Central memory CD8-positive, alpha-beta T cell (primary cell): ENCODE measurements at regions not wholly inside any gene's neighbourhood (a gene's known extent, or its start where the extent isn't known, plus 50 kb on each side); places are given as distances from the start of the nearest gene placed in this dataset.
A peak's percentile ranks its signal among the peaks of the same experiment; 100 is the strongest.

Source experiments
- ATAC-seq: fragments of 150-1000 bp; cut with Tn5 transposase; replicated peaks from 2 replicates; pipeline ENCODE4 v1.10.0; 2022; ENCODE audit warnings: mild to moderate bottlenecking, moderate FRiP score, moderate number of reproducible peaks; ENCODE audit not compliant: poor library complexity, severe bottlenecking; ENCODE audit errors: extremely low read depth
- DNase-seq, 2 donors: peaks; one replicate each; pipeline ENCODE4 v3.0.0; 2021; ENCODE audit warnings: low spot score in 2 of 2
- H3K27ac Mint-ChIP-seq: one replicate; pipeline ENCODE4 v1.8.0; 2022; ENCODE audit warnings: low read depth, mild to moderate bottlenecking, moderate library complexity, mixed read lengths
- H3K27me3 Mint-ChIP-seq: one replicate; pipeline ENCODE4 v1.8.0; 2022; ENCODE audit warnings: mixed read lengths
- H3K36me3 Mint-ChIP-seq: one replicate; pipeline ENCODE4 v1.8.0; 2022; ENCODE audit warnings: mild to moderate bottlenecking, moderate library complexity, mixed read lengths; ENCODE audit not compliant: insufficient read depth
- H3K4me1 Mint-ChIP-seq: one replicate; pipeline ENCODE4 v1.8.0; 2022; ENCODE audit warnings: mixed read lengths
- H3K4me3 Mint-ChIP-seq: one replicate; pipeline ENCODE4 v1.8.0; 2022; ENCODE audit warnings: mild to moderate bottlenecking, moderate library complexity, mixed read lengths
- H3K9me3 Mint-ChIP-seq: one replicate; pipeline ENCODE4 v1.8.0; 2022; ENCODE audit warnings: mixed read lengths

- Mint-ChIP-seq H3K36me3 (no peaks in the 10 kb centered on the region), H3K4me1 (peaks cover 5% of the 10 kb centered on the region), H3K4me3 (peak overlapping the region; percentile 80), H3K9me3 (no peaks in the 10 kb centered on the region), H3K27ac (no peak overlapping the region), H3K27me3 (no peaks in the 10 kb centered on the region)
- no peak for ATAC-seq
- no peak for DNase-seq
These were observed 58.1 kb upstream of the BCOR start for GRCh38 chrX:40155589-40156469.

- ATAC-seq (no peak), DNase-seq (no peak)
- H3K27ac Mint-ChIP-seq: peak overlapping the region; percentile 53
- H3K4me3 Mint-ChIP-seq: peak overlapping the region; percentile 80
- no peaks in the 10 kb centered on the region for H3K36me3 Mint-ChIP-seq
- H3K27me3 Mint-ChIP-seq: no peaks in the 10 kb centered on the region
- H3K4me1 Mint-ChIP-seq: peaks cover 5% of the 10 kb centered on the region
- H3K9me3 Mint-ChIP-seq: no peaks in the 10 kb centered on the region
These were observed 57.3 kb upstream of the BCOR start for GRCh38 chrX:40154853-40155588.

- Mint-ChIP-seq H3K4me1 (peaks cover 5% of the 10 kb centered on the region), H3K4me3 (peak overlapping the region; percentile 80), H3K27me3 (no peaks in the 10 kb centered on the region), H3K36me3 (no peaks in the 10 kb centered on the region), H3K9me3 (no peaks in the 10 kb centered on the region), H3K27ac (peak overlapping the region; percentile 53)
- no peak for DNase-seq
- no peak for ATAC-seq
These were observed 56.6 kb upstream of the BCOR start for GRCh38 chrX:40154250-40154852.

DNA sequence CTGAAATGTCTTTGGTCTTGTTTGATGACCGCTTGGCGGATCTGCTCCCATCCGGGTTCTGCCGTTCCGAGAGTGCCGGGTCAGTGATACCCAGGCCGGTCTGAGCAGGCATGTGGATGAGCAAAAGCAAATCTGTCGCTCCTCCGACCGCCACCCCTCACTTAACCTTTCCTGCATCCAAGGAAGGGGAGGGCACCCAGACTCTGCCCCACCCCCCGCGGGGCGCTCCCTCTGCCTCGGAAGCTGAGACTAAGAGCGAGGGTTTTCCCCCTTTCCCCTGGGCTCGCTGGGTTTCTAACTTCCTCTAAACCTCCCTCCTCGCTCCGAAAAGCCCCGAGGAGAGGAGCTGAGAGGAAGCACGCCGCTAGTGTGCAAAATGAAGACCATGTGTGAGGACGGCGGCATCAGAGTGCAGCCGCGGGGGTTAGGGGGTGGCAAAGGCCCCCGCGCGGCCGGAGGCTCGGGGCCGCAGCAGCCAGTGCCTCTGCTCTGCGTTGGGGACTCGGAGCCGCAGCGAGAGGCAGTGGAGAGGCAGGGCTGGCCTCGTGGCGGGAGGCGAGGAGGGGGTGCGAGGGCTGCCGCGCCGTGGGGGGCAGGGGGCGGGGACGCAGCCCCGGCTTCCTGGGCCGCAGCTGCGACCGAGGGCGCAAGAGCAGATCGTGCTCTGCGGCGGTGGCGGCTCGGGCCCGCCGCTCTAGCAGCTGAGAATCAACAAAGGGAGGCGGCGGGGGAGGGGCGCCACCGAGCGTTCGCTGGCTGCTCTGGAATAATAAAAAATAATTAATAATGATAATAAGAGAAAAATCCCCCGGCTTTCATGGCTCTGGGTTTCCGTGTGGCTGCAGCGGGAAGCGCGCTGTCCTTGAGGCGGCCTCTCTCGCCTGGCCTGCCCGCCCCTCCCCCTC lies 55.8 kb upstream of the BCOR start:
- peak; percentile 55 for ATAC-seq
- Mint-ChIP-seq H3K36me3 (no peaks in the 10 kb centered on the region), H3K27ac (peak overlapping the region; percentile 59), H3K27me3 (no peaks in the 10 kb centered on the region), H3K4me1 (peaks cover 5% of the 10 kb centered on the region), H3K9me3 (no peaks in the 10 kb centered on the region), H3K4me3 (peak overlapping the region; percentile 80)
- peak in 1 of 2 donors; percentile 22 for DNase-seq

DNA sequence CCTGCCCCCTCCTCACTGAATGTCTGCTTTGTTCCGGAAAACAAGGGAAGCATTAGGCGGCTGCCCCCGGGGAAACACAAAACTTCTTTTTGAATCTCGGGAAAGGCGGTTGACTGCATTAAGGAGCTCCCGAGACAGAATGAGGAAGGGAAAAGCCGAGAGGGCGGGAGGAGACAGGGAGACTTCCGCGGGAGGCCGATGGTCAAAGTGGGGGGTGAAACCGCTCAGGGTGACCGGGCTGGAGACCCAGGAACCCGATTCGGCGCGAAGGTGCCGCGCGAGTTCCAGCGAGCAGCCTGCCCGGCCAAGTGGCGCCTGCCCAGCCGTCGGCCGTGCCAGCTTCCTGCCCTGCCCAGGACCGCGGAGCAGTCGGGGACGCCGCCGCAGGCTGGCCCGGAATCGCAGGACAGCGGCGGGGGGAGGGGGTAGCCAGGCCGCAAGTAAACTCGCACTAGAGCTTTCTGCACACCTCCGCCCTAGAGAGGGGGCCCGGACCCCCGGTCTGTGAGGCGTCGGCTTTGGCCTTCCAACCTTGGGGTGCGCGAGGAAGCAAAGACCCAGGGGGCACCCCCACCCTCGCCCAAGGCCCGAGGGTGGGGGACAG lies 55.1 kb upstream of the BCOR start:
- H3K36me3 Mint-ChIP-seq: no peaks in the 10 kb centered on the region
- peaks cover 5% of the 10 kb centered on the region for H3K4me1 Mint-ChIP-seq
- no peaks in the 10 kb centered on the region for H3K9me3 Mint-ChIP-seq
- peak overlapping the region; percentile 59 for H3K27ac Mint-ChIP-seq
- peak overlapping the region; percentile 80 for H3K4me3 Mint-ChIP-seq
- DNase-seq: no peak
- ATAC-seq: no peak
- no peaks in the 10 kb centered on the region for H3K27me3 Mint-ChIP-seq

- Mint-ChIP-seq H3K4me3 (peak overlapping the region; percentile 54), H3K4me1 (peaks cover 5% of the 10 kb centered on the region), H3K9me3 (no peaks in the 10 kb centered on the region), H3K27ac (no peak overlapping the region), H3K36me3 (no peaks in the 10 kb centered on the region), H3K27me3 (no peaks in the 10 kb centered on the region)
- DNase-seq (no peak), ATAC-seq (no peak)
These were observed 54.5 kb upstream of the BCOR start for GRCh38 chrX:40152173-40152711.

GRCh38 chrX:40151211-40152172 lies 53.7 kb upstream of the BCOR start:
- no peaks in the 10 kb centered on the region for H3K27me3 Mint-ChIP-seq
- ATAC-seq (no peak), DNase-seq (no peak)
- no peaks in the 10 kb centered on the region for H3K36me3 Mint-ChIP-seq
- no peak overlapping the region for H3K27ac Mint-ChIP-seq
- H3K4me1 Mint-ChIP-seq: peaks cover 5% of the 10 kb centered on the region
- no peak overlapping the region for H3K4me3 Mint-ChIP-seq
- H3K9me3 Mint-ChIP-seq: no peaks in the 10 kb centered on the region

DNA sequence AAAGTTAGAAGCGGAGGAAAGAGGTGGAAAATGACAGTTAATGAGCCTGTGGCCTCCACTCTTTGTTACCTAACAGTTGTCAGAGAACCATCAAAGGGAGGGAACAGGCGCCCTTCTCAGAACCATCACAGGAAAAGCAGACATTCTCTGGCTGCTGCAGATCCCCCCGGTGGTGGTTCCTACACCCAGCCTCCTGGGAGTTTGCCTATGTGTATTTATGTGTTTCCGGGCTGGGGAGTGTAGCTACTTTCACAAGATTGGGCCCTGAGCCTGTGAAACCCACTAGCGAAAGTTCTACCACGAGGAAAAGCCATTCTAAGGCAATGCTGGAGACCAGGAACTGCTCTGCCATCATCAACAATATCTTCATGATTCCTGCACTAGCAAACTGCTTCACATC lies 52.7 kb upstream of the BCOR start:
- DNase-seq (no peak), ATAC-seq (no peak)
- no peaks in the 10 kb centered on the region for H3K9me3 Mint-ChIP-seq
- no peak overlapping the region for H3K27ac Mint-ChIP-seq
- no peaks in the 10 kb centered on the region for H3K27me3 Mint-ChIP-seq
- H3K4me3 Mint-ChIP-seq: no peak overlapping the region
- H3K36me3 Mint-ChIP-seq: no peaks in the 10 kb centered on the region
- H3K4me1 Mint-ChIP-seq: peaks cover 5% of the 10 kb centered on the region

- no peak overlapping the region for H3K27ac Mint-ChIP-seq
- H3K27me3 Mint-ChIP-seq: no peaks in the 10 kb centered on the region
- H3K4me1 Mint-ChIP-seq: peaks cover 5% of the 10 kb centered on the region
These were observed 51.8 kb upstream of the BCOR start for GRCh38 chrX:40149286-40150175.

More at GRCh38 chrX:40149286-40150175, 51.8 kb upstream of the BCOR start:
- H3K36me3 Mint-ChIP-seq: no peaks in the 10 kb centered on the region
- DNase-seq: no peak
- ATAC-seq: no peak
- H3K9me3 Mint-ChIP-seq: no peaks in the 10 kb centered on the region
- no peak overlapping the region for H3K4me3 Mint-ChIP-seq
